ENCODE measurements at regions not wholly inside any gene's neighbourhood (a gene's known extent, or its start where the extent isn't known, plus 50 kb on each side); places are given as distances from the start of the nearest gene placed in this dataset.
"Not testable (repeated sequence)": the region's sequence is repeated elsewhere in the genome, so short reads cannot be mapped to it uniquely, and the experiment has no call there.

GRCh38 chr13:54647275-54647674, 1618.7 kb downstream of the OLFM4 start:
- Mint-ChIP-seq H3K36me3 (ENCODE audit: low read depth) (no peaks in the 10 kb centered on the region), H3K4me3 (no peak overlapping the region), H3K27ac (no peak overlapping the region), H3K27me3 (ENCODE audit: insufficient read depth) (no peaks in the 10 kb centered on the region), H3K4me1 (ENCODE audit: low read depth) (no peaks in the 10 kb centered on the region), H3K9me3 (peaks cover 8% of the 10 kb centered on the region)
- DNase-seq (ENCODE audit: low spot score) = no peak
- intact Hi-C loops (cut with micrococcal nuclease) = no loop called here

- no peak for DNase-seq (ENCODE audit: low spot score)
- Mint-ChIP-seq H3K9me3 (peaks cover 14% of the 10 kb centered on the region), H3K27me3 (ENCODE audit: insufficient read depth) (no peaks in the 10 kb centered on the region), H3K4me3 (no peak overlapping the region), H3K4me1 (ENCODE audit: low read depth) (no peaks in the 10 kb centered on the region), H3K36me3 (ENCODE audit: low read depth) (no peaks in the 10 kb centered on the region), H3K27ac (no peak overlapping the region)
- intact Hi-C loops (cut with micrococcal nuclease) = no loop called here
These were observed 1629.0 kb downstream of the OLFM4 start for GRCh38 chr13:54657588-54657987.

GRCh38 chr13:54658771-54659170, 1630.2 kb downstream of the OLFM4 start:
- DNase-seq (ENCODE audit: low spot score) = no peak
- intact Hi-C loops (cut with micrococcal nuclease) = no loop called here
- H3K27ac Mint-ChIP-seq = no peak overlapping the region
- H3K4me3 Mint-ChIP-seq = no peak overlapping the region
- no peaks in the 10 kb centered on the region for H3K27me3 Mint-ChIP-seq (ENCODE audit: insufficient read depth)
- peaks cover 14% of the 10 kb centered on the region for H3K9me3 Mint-ChIP-seq
- H3K36me3 Mint-ChIP-seq (ENCODE audit: low read depth) = no peaks in the 10 kb centered on the region
- no peaks in the 10 kb centered on the region for H3K4me1 Mint-ChIP-seq (ENCODE audit: low read depth)

GRCh38 chr13:54660277-54660676, 1631.7 kb downstream of the OLFM4 start:
- intact Hi-C loops (cut with micrococcal nuclease) = no loop called here
- Mint-ChIP-seq H3K27me3 (ENCODE audit: insufficient read depth) (no peaks in the 10 kb centered on the region), H3K4me3 (no peak overlapping the region), H3K9me3 (peaks cover 18% of the 10 kb centered on the region), H3K4me1 (ENCODE audit: low read depth) (no peaks in the 10 kb centered on the region), H3K36me3 (ENCODE audit: low read depth) (no peaks in the 10 kb centered on the region), H3K27ac (no peak overlapping the region)
- DNase-seq (ENCODE audit: low spot score) = no peak

GRCh38 chr13:54676526-54677113, 1648.0 kb downstream of the OLFM4 start:
- intact Hi-C loops (cut with micrococcal nuclease) = no loop called here
- no peak for DNase-seq (ENCODE audit: low spot score)
- no peak overlapping the region for H3K4me3 Mint-ChIP-seq

GRCh38 chr13:54682184-54682583, 1653.6 kb downstream of the OLFM4 start:
- H3K9me3 Mint-ChIP-seq = peaks cover 16% of the 10 kb centered on the region
- no peak overlapping the region for H3K4me3 Mint-ChIP-seq
- DNase-seq (ENCODE audit: low spot score) = no peak
- no peaks in the 10 kb centered on the region for H3K36me3 Mint-ChIP-seq (ENCODE audit: low read depth)
- no peak overlapping the region for H3K27ac Mint-ChIP-seq
- no peaks in the 10 kb centered on the region for H3K27me3 Mint-ChIP-seq (ENCODE audit: insufficient read depth)
- intact Hi-C loops (cut with micrococcal nuclease) = no loop called here
- H3K4me1 Mint-ChIP-seq (ENCODE audit: low read depth) = no peaks in the 10 kb centered on the region

More at GRCh38 chr13:54676526-54677113, 1648.0 kb downstream of the OLFM4 start:
- peaks cover 20% of the 10 kb centered on the region for H3K9me3 Mint-ChIP-seq
- no peaks in the 10 kb centered on the region for H3K36me3 Mint-ChIP-seq (ENCODE audit: low read depth)
- H3K27me3 Mint-ChIP-seq (ENCODE audit: insufficient read depth) = no peaks in the 10 kb centered on the region
- H3K4me1 Mint-ChIP-seq (ENCODE audit: low read depth) = no peaks in the 10 kb centered on the region
- H3K27ac Mint-ChIP-seq = no peak overlapping the region

- Mint-ChIP-seq H3K36me3 (ENCODE audit: low read depth) (no peaks in the 10 kb centered on the region), H3K9me3 (peaks cover 7% of the 10 kb centered on the region)
These were observed 1658.6 kb downstream of the OLFM4 start for GRCh38 chr13:54687173-54687572.

GRCh38 chr13:54699831-54700230, 1671.2 kb downstream of the OLFM4 start:
- no peak overlapping the region for H3K4me3 Mint-ChIP-seq
- H3K4me1 Mint-ChIP-seq (ENCODE audit: low read depth) = no peaks in the 10 kb centered on the region
- no peak overlapping the region for H3K27ac Mint-ChIP-seq
- H3K9me3 Mint-ChIP-seq = peaks cover 32% of the 10 kb centered on the region
- intact Hi-C loops (cut with micrococcal nuclease) = no loop called here
- H3K36me3 Mint-ChIP-seq (ENCODE audit: low read depth) = no peaks in the 10 kb centered on the region
- no peaks in the 10 kb centered on the region for H3K27me3 Mint-ChIP-seq (ENCODE audit: insufficient read depth)
- DNase-seq (ENCODE audit: low spot score) = no peak

More at GRCh38 chr13:54687173-54687572, 1658.6 kb downstream of the OLFM4 start:
- Mint-ChIP-seq H3K27me3 (ENCODE audit: insufficient read depth) (no peaks in the 10 kb centered on the region), H3K27ac (no peak overlapping the region), H3K4me1 (ENCODE audit: low read depth) (no peaks in the 10 kb centered on the region), H3K4me3 (no peak overlapping the region)
- intact Hi-C loops (cut with micrococcal nuclease) = no loop called here
- no peak for DNase-seq (ENCODE audit: low spot score)

GRCh38 chr13:54705738-54706137, 1677.1 kb downstream of the OLFM4 start:
- Mint-ChIP-seq H3K27ac (no peak overlapping the region), H3K27me3 (ENCODE audit: insufficient read depth) (no peaks in the 10 kb centered on the region), H3K36me3 (ENCODE audit: low read depth) (no peaks in the 10 kb centered on the region), H3K9me3 (peaks cover 32% of the 10 kb centered on the region), H3K4me3 (no peak overlapping the region), H3K4me1 (ENCODE audit: low read depth) (no peaks in the 10 kb centered on the region)
- no peak for DNase-seq (ENCODE audit: low spot score)
- intact Hi-C loops (cut with micrococcal nuclease) = no loop called here

- intact Hi-C loops (cut with micrococcal nuclease) = no loop called here
These were observed 1677.7 kb downstream of the OLFM4 start for GRCh38 chr13:54706336-54706735.

GRCh38 chr13:54709546-54709945, 1680.9 kb downstream of the OLFM4 start:
- Mint-ChIP-seq H3K27ac (no peak overlapping the region), H3K36me3 (ENCODE audit: low read depth) (no peaks in the 10 kb centered on the region), H3K4me3 (no peak overlapping the region), H3K4me1 (ENCODE audit: low read depth) (no peaks in the 10 kb centered on the region), H3K9me3 (peaks cover 12% of the 10 kb centered on the region), H3K27me3 (ENCODE audit: insufficient read depth) (no peaks in the 10 kb centered on the region)
- DNase-seq (ENCODE audit: low spot score) = no peak
- intact Hi-C loops (cut with micrococcal nuclease) = no loop called here

More at GRCh38 chr13:54706336-54706735, 1677.7 kb downstream of the OLFM4 start:
- Mint-ChIP-seq H3K4me1 (ENCODE audit: low read depth) (no peaks in the 10 kb centered on the region), H3K27ac (no peak overlapping the region), H3K4me3 (no peak overlapping the region), H3K36me3 (ENCODE audit: low read depth) (no peaks in the 10 kb centered on the region), H3K9me3 (peaks cover 27% of the 10 kb centered on the region), H3K27me3 (ENCODE audit: insufficient read depth) (no peaks in the 10 kb centered on the region)
- DNase-seq (ENCODE audit: low spot score) = no peak

GRCh38 chr13:54733639-54734038, 1705.0 kb downstream of the OLFM4 start:
- H3K4me1 Mint-ChIP-seq (ENCODE audit: low read depth) = no peaks in the 10 kb centered on the region
- H3K36me3 Mint-ChIP-seq (ENCODE audit: low read depth) = no peaks in the 10 kb centered on the region
- peaks cover 19% of the 10 kb centered on the region for H3K9me3 Mint-ChIP-seq
- no peak for DNase-seq (ENCODE audit: low spot score)
- intact Hi-C loops (cut with micrococcal nuclease) = no loop called here
- no peak overlapping the region for H3K4me3 Mint-ChIP-seq
- no peaks in the 10 kb centered on the region for H3K27me3 Mint-ChIP-seq (ENCODE audit: insufficient read depth)
- H3K27ac Mint-ChIP-seq = no peak overlapping the region

- H3K36me3 Mint-ChIP-seq (ENCODE audit: low read depth); H3K4me3 Mint-ChIP-seq; intact Hi-C loops (cut with micrococcal nuclease); H3K4me1 Mint-ChIP-seq (ENCODE audit: low read depth); H3K27me3 Mint-ChIP-seq (ENCODE audit: insufficient read depth); H3K9me3 Mint-ChIP-seq; DNase-seq (ENCODE audit: low spot score); H3K27ac Mint-ChIP-seq: not testable (repeated sequence)
These were observed 1708.6 kb downstream of the OLFM4 start for GRCh38 chr13:54737211-54737610.

GRCh38 chr13:54742984-54743383, 1714.4 kb downstream of the OLFM4 start:
- H3K4me1 Mint-ChIP-seq (ENCODE audit: low read depth) = no peaks in the 10 kb centered on the region
- intact Hi-C loops (cut with micrococcal nuclease) = no loop called here
- no peak for DNase-seq (ENCODE audit: low spot score)
- no peaks in the 10 kb centered on the region for H3K27me3 Mint-ChIP-seq (ENCODE audit: insufficient read depth)
- no peak overlapping the region for H3K27ac Mint-ChIP-seq
- H3K9me3 Mint-ChIP-seq = peaks cover 7% of the 10 kb centered on the region
- H3K4me3 Mint-ChIP-seq = no peak overlapping the region
- no peaks in the 10 kb centered on the region for H3K36me3 Mint-ChIP-seq (ENCODE audit: low read depth)
